Adrenal gland (tissue), 5 donors: ENCODE measurements at regions not wholly inside any gene's neighbourhood (a gene's known extent, or its start where the extent isn't known, plus 50 kb on each side); places are given as distances from the start of the nearest gene placed in this dataset.

Source experiments
- CTCF ChIP-seq, 6 experiments: fragments of 450-650 bp in 4 of 6; fragments of 200-600 bp in 2 of 6; sonication (generic) in 1 of 6; IDR thresholded peaks; 1 replicate in 5 of 6; 2 replicates in 1 of 6; pipeline versions ENCODE4 v1.5.1 to v1.8.0; 2016 to 2021; ENCODE audit warnings: antibody characterized with exemption in 6 of 6, mild to moderate bottlenecking in 2 of 6, moderate library complexity in 1 of 6
- POLR2A ChIP-seq, 2 donors: fragments of 450-650 bp; IDR thresholded peaks; one replicate each; pipeline ENCODE4 v1.6.1; 2017; ENCODE audit warnings: antibody characterized with exemption in 2 of 2, mild to moderate bottlenecking in 2 of 2, moderate library complexity in 1 of 2
- donor health status: DM: no; HTN: no; CAD: no.

GRCh38 chr20:11186301-11187008 lies 512.7 kb upstream of the JAG1 start:
- TF ChIP-seq POLR2A (IDR thresholded peaks at IDR 0.05) (no peak), CTCF (IDR thresholded peaks at IDR 0.05) (no peak)
